AG09319 (cell line): ENCODE measurements at regions not wholly inside any gene's neighbourhood (a gene's known extent, or its start where the extent isn't known, plus 50 kb on each side); places are given as distances from the start of the nearest gene placed in this dataset.

Experiments
- DNase-seq: peaks from one replicate; pipeline ENCODE4 v3.0.0-alpha.2; 2010; ENCODE audit warnings: low read depth; ENCODE audit errors: extremely low read depth
- TF ChIP-seq, protein P1 (sequence below): IDR thresholded peaks from 2 replicates; pipeline ENCODE4 v1.5.1; 2011; ENCODE audit warnings: low read depth, mild to moderate bottlenecking, inconsistent platforms, low read length, moderate library complexity

DNA sequence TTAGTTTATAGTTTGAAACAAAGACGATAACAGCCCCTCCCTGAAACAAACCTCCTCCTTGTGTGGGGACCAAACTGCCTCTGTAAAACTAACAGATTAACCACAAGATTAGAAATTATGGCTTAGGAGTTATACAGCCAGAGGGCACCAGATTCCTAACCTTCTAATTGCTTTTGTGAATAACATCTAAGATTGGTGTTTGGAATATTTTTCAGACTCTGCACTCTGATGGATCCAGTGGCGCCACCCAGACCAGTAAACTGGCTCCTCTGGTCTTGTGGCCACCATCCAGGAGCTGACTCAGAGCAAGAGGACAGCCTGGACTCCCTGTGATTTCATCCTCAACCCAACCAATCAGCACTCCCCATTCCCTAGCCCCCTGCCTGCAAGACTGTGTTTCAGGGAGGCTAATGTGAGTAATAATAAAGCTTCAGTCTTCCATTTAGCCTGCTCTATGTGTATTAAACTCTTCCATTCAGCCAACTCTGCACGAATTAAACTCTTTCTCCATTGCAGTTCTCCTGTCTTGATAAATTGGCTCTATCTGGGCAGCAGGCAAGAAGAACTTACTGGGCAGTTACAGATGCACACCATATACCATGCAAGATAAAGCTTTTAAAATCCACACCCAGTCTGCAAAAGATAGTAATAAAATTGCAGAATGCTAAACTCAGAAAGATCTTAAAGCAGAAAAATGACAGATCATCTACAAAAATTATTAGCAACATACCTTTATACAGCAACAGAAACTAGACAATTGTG is 58.5 kb upstream of the SLC22A16 start:
- DNase-seq, result no peak

DNA sequence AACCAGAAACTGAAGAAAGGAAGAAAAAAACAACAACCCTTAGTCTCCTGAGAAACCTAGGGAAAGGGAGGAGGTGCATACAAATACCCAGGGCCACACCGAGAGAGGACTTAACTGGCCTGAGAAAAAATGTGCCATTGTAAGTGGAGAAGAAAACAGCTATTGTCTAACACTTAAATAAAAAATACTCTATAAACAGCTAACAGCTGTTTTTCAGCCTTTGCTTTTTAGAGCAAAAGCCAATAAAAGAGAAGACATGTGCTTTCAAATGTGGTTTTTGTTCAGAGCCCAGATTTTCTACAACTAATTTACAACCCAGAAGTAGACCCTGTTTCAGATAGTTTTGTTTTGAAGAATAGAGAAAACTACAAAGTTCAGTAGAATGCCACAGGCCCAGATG is 56.0 kb upstream of the SLC22A16 start:
- no peak for DNase-seq
- TF ChIP-seq, protein P1, sequence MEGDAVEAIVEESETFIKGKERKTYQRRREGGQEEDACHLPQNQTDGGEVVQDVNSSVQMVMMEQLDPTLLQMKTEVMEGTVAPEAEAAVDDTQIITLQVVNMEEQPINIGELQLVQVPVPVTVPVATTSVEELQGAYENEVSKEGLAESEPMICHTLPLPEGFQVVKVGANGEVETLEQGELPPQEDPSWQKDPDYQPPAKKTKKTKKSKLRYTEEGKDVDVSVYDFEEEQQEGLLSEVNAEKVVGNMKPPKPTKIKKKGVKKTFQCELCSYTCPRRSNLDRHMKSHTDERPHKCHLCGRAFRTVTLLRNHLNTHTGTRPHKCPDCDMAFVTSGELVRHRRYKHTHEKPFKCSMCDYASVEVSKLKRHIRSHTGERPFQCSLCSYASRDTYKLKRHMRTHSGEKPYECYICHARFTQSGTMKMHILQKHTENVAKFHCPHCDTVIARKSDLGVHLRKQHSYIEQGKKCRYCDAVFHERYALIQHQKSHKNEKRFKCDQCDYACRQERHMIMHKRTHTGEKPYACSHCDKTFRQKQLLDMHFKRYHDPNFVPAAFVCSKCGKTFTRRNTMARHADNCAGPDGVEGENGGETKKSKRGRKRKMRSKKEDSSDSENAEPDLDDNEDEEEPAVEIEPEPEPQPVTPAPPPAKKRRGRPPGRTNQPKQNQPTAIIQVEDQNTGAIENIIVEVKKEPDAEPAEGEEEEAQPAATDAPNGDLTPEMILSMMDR, result no peak

More for the DNA sequence above, 58.5 kb upstream of the SLC22A16 start:
- TF ChIP-seq, protein P1, result no peak

DNA sequence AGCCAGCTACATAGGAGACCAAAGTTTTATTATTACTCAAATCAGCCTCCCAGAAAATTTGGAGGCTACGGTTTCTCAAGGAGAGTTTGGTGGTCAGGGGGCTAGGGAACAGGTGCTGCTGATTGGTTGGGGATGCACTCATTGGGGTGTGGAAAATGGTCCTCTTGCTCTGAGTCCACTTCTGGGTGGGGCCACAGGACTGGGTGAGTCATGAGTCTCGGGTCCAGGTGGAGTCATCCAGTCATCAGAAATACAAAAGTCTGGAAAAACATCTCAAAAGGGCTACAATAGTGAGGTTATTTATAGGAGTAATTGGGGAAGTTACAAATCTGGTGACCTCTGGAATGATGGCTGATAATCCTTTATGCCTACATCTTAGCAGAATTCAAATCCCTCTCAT is 54.3 kb upstream of the SLC22A16 start:
- TF ChIP-seq, protein P1, result no peak
- no peak for DNase-seq

DNA sequence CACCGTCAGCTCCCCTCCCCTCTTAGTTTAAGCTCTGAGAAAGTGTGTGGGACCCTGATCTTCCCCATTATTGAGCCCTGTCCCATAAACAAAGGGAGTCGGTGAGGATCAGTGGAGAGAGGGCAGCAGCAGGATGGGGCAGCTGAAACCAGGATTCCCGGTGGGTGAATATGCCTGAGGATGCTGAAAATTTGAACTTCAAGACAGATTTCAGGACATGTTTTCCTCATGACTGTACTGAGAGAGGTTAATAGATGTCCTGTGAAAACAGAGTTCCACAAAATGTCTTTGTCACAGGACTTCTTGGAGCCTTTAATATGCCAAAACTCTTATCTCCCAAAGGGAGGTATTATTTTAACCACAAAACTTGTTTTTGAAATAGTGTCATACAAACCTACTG is 53.5 kb upstream of the SLC22A16 start:
- no peak for DNase-seq
- TF ChIP-seq, protein P1, result no peak

DNA sequence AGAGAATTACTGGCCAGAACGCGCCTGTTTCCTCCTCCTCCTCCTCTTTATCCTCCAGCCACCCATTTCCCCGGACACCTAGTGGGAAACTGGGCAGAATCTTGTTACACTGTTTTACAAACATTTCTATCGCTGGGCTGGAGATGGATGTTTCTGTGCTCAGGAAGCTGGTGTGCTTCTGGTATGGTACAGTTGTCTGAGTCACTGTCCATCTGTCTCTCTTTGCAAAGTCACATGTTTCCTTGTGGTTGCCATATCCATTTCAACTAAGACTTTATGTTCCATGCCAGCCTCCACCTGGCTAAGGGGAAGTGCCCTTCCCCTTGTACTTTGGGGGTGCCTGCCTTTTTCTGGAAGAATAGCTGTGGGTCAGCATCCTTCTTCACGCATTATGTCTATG is 52.9 kb upstream of the SLC22A16 start:
- DNase-seq, result no peak
- TF ChIP-seq, protein P1, result no peak

DNA sequence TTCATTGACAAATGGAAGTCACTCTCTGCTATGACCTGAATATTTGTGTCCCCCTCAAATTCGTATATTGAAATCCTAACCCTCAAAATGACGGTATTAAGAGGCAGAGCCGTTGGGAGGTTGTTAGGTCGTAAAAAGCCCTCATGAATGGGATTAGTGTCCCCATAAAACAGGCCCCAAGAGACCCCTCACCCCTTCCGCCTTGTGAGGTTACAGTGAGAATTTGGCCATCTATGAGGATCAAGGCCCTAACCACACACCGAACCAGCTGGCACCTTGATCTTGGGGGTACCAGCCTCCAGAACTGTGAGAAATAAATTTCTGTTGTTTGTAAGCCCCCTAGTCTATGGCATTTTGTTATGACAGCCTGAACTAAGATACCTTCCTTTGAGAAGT is 52.5 kb upstream of the SLC22A16 start:
- TF ChIP-seq, protein P1, result no peak
- no peak for DNase-seq

DNA sequence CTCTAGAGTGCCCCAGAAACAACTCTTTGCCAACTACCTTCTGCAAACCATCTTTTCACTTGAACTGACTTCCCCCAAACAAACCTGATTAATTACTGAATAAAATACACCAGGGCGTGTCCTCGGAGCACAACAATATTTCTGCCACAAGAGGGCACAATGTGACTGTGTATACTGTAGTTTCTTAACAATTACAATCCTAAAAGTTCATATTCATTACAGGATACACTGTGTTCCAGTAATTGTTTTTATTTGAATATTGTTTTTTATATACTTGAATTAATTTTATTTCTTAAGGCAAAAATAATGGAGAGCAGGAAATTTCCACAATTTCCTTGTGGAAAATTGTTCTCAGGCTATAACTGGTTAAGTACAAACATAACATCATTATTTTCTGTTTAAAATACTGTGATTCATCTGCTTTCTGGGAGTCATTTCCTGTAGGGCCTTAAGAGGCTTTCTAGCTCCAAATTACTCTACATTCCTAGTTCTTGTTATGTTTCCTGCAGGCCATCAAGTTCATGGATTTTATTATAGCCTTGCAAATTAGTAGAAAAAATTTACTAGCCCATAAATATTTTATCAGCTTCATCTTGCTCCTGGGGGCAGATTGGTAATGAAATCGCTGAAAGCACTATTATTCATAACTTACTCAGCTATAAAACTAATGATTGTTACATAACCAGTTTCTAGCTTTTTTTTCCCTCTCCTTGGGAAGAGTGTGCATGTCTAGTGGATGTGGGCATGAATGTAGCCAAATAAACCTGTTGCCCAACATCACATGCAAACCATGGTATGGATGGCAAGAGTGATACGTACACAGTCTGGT is 51.9 kb upstream of the SLC22A16 start:
- TF ChIP-seq, protein P1, result peak; percentile 65
- no peak for DNase-seq
